Common myeloid progenitor, CD34-positive (primary cell): ENCODE measurements at regions not wholly inside any gene's neighbourhood (a gene's known extent, or its start where the extent isn't known, plus 50 kb on each side); places are given as distances from the start of the nearest gene placed in this dataset.

Experiments
- CTCF ChIA-PET: fragments of 350-600 bp; sonication (Branson Sonifier 250); formaldehyde crosslinking; loops from one replicate; lab custom pipeline; 2021; ENCODE audit warnings: antibody characterized with exemption; lab: Charles Lee
- POLR2A ChIA-PET: fragments of 350-600 bp; sonication (Branson Sonifier 250); formaldehyde crosslinking; loops from one replicate; lab custom pipeline; 2021; ENCODE audit warnings: antibody characterized with exemption; lab: Charles Lee
- DNase-seq, 3 donors: peaks; one replicate each; pipeline versions ENCODE4 v3.0.0 to v3.0.0-alpha.2; 2013
- H3K27ac ChIP-seq, 2 experiments: 1 replicate in 1 of 2; 2 replicates in 1 of 2; pipeline ENCODE4 v1.7.0; 2013; ENCODE audit warnings: inconsistent platforms in 2 of 2, low read length in 2 of 2, mild to moderate bottlenecking in 2 of 2, low read depth in 1 of 2, moderate library complexity in 1 of 2; ENCODE audit not compliant: severe bottlenecking in 2 of 2, insufficient read depth in 1 of 2, poor library complexity in 1 of 2
- H3K27me3 ChIP-seq, 5 experiments: replicated peaks in 2 of 5; 1 replicate in 3 of 5; 2 replicates in 2 of 5; pipeline versions ENCODE4 v1.6.1 to v1.7.0; 2013; ENCODE audit warnings: low read length in 4 of 5, mild to moderate bottlenecking in 2 of 5, moderate library complexity in 2 of 5, inconsistent platforms in 1 of 5; ENCODE audit not compliant: insufficient read depth in 5 of 5, control insufficient read depth in 4 of 5
- H3K36me3 ChIP-seq, 4 experiments: 1 replicate in 2 of 4; 2 replicates in 2 of 4; pipeline versions ENCODE4 v1.6.1 to v1.7.0; 2013; ENCODE audit warnings: low read length in 3 of 4, control low read depth in 1 of 4, mild to moderate bottlenecking in 1 of 4; ENCODE audit not compliant: control insufficient read depth in 4 of 4, insufficient read depth in 4 of 4
- H3K4me1 ChIP-seq, 4 experiments: 1 replicate in 3 of 4; 2 replicates in 1 of 4; pipeline versions ENCODE4 v1.6.1 to v1.7.1; 2013; ENCODE audit warnings: low read length in 3 of 4, mild to moderate bottlenecking in 3 of 4, control low read depth in 1 of 4, inconsistent platforms in 1 of 4, moderate library complexity in 1 of 4; ENCODE audit not compliant: control insufficient read depth in 4 of 4, insufficient read depth in 4 of 4; ENCODE audit errors: control extremely low read depth in 1 of 4
- H3K4me3 ChIP-seq, 7 experiments: 1 replicate in 4 of 7; 2 replicates in 3 of 7; pipeline versions ENCODE4 v1.5.1 to v1.7.0; 2013; ENCODE audit warnings: mild to moderate bottlenecking in 7 of 7, low read length in 6 of 7, moderate library complexity in 6 of 7, inconsistent platforms in 2 of 7, low read depth in 2 of 7, control low read depth in 1 of 7; ENCODE audit not compliant: insufficient read depth in 4 of 7, control insufficient read depth in 1 of 7; ENCODE audit errors: extremely low read depth in 1 of 7
- H3K9me3 ChIP-seq, 5 experiments: 1 replicate in 4 of 5; 2 replicates in 1 of 5; pipeline versions ENCODE4 v1.6.1 to v1.7.1; 2013; ENCODE audit warnings: low read length in 4 of 5, mild to moderate bottlenecking in 2 of 5, inconsistent platforms in 1 of 5, low read depth in 1 of 5, moderate library complexity in 1 of 5; ENCODE audit not compliant: control insufficient read depth in 4 of 5, insufficient read depth in 2 of 5; ENCODE audit errors: control extremely low read depth in 1 of 5
- WGBS: methylation state at CpG from one replicate; pipeline ENCODE4 v1.1.5; 2013; ENCODE audit not compliant: insufficient coverage; 5-methylcytosine and 5-hydroxymethylcytosine counted together

DNA sequence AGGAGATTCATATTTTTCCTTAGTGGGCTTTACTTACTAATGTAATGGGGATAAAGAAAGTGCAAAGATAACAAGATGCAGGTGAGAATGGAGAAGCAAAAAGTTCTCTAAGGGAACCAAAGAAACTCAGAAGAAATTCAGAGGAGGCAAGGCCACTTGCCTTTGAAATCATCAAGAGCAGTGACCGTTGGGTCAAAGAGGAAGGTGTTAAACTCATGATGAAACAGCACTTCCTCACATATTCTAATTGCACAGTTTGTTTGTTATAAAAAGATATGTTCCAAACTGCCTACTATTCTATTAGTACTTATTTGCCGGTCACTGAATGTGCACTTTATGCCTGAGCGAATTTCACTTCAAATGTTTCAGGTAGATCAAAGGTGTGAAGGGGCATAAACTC is 975.1 kb downstream of the BCL11A start:
- POLR2A ChIA-PET, result no interaction called here
- Histone ChIP-seq H3K36me3 (no peaks in the 10 kb centered on the region), H3K4me3 (no peak overlapping the region), H3K4me1 (peaks cover 0 to 17% (median 11%) of the 10 kb centered on the region in 4 experiments), H3K9me3 (no peaks in the 10 kb centered on the region), H3K27me3 (no peaks in the 10 kb centered on the region), H3K27ac (no peak overlapping the region)
- WGBS, result 100% methylated on average over 1 of the region's 3 CpGs
- DNase-seq, result peak in 1 of 3 donors; percentile 13
- CTCF ChIA-PET, result no interaction called here

DNA sequence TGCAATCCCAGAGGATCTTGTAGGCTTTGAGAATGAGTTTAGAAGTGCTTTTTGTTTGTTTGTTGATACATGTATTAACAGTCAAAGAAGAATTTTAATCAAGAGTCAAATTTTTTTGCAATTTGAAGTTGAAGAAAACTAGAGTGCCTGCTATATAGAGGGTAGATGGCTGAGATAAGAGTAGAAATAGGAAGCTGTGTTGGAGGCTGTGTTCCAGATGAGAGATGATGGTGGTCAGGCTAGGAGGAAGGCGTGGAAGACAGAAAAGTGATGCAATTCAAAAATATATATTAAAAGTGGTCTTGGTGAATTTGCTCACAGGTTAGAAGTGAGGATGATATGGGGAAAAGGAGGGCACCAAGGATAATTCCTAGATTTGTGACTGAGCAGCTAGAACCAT is 978.3 kb downstream of the BCL11A start:
- CTCF ChIA-PET, result interaction anchor here (1.0 kb wide), 1 partner anchor 177 kb away, joined by 3 read pairs; no protein-coding TSS in a partner anchor
- peak; percentile 9 to 73 (median 61) for DNase-seq
- POLR2A ChIA-PET, result no interaction called here
- Histone ChIP-seq H3K9me3 (no peaks in the 10 kb centered on the region), H3K36me3 (no peaks in the 10 kb centered on the region), H3K4me3 (peak overlapping the region in 1 of 7 experiments; percentile 19), H3K27me3 (no peaks in the 10 kb centered on the region), H3K27ac (no peak overlapping the region), H3K4me1 (peaks cover 0 to 20% (median 11%) of the 10 kb centered on the region in 4 experiments)
- WGBS, result 9% methylated on average over 1 of the region's 1 CpG

DNA sequence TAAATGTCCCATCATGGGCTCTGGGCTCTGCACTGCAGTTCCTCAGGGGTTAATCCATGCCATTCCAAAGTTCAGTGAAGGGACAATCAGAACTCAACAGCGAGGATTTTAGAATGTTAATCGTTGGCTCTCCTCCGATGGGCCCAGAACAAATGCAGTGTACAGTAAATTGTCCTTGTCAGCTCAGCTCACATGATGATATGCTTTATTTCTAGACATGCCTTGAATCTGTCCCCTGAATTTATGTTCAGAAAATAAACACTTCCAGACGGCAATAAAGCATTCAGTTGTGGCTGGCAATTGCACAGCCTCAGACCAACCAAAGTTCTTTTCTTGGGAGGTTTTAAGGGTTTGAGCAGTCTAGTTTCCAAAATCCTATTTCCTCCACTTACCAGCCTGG is 981.2 kb downstream of the BCL11A start:
- 98% methylated on average over 4 of the region's 4 CpGs for WGBS
- Histone ChIP-seq H3K27ac (no peak overlapping the region), H3K4me3 (no peak overlapping the region), H3K4me1 (peaks cover 0 to 20% (median 9%) of the 10 kb centered on the region in 4 experiments), H3K27me3 (no peaks in the 10 kb centered on the region), H3K9me3 (no peaks in the 10 kb centered on the region), H3K36me3 (no peaks in the 10 kb centered on the region)
- DNase-seq, result no peak
- ChIA-PET CTCF (no interaction called here), POLR2A (no interaction called here)

DNA sequence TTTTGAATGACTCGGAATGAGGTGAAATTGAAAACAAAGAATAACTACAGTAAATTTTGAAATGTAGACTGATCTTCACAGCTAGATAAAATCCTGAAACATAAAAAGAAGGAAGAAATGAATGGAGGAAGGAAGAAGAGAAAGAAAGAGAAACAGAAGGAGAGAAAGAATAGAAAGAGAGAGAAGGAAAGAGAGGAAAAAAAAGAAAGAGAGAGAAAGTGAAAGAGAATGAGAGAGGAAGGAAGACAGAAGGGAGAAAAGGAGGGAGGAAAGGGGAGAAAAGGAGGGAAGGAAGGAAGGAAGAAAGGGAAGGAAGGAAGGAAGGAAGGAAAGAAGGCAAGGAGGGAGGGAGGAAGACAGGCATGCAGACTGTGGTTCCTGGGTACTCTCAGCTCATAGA is 982.6 kb downstream of the BCL11A start:
- WGBS, result no CpG with 5 or more reads among the region's 1 CpG
- POLR2A ChIA-PET, result interaction anchor here (0.7 kb wide), 1 partner anchor 73 kb away, joined by 3 read pairs; no protein-coding TSS in a partner anchor

DNA sequence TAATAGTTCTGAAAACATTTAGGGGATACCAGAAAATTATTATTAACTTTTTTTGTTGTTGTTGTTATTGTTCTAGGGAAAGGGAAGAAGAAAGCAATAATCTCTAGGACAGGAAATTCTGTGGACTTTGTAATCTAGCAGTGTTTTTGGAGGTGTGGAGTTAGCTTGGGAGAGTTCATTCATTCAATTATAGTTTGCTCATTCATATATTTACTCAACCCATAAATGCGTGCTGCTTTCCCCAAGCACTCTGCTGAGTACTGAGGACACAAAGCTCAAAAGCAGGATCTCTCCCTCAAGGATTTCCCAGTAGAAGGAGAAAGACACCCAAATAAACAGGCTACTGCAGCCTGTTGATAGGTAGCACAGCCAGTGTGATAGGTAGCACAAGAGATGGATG is 984.3 kb downstream of the BCL11A start:
- Histone ChIP-seq H3K27me3 (no peaks in the 10 kb centered on the region), H3K9me3 (no peaks in the 10 kb centered on the region), H3K27ac (no peak overlapping the region), H3K4me3 (no peak overlapping the region), H3K4me1 (peaks cover 0 to 3% (median 0%) of the 10 kb centered on the region in 4 experiments), H3K36me3 (no peaks in the 10 kb centered on the region)
- DNase-seq, result no peak
- CTCF ChIA-PET, result no interaction called here
- POLR2A ChIA-PET, result no interaction called here
- no CpG with 5 or more reads among the region's 1 CpG for WGBS

More for the DNA sequence above, 982.6 kb downstream of the BCL11A start:
- no peak overlapping the region for H3K4me3 ChIP-seq
- H3K9me3 ChIP-seq, result no peaks in the 10 kb centered on the region
- no peaks in the 10 kb centered on the region for H3K36me3 ChIP-seq
- DNase-seq, result no peak
- H3K27ac ChIP-seq, result no peak overlapping the region
- peaks cover 0 to 17% (median 9%) of the 10 kb centered on the region in 4 experiments for H3K4me1 ChIP-seq
- no peaks in the 10 kb centered on the region for H3K27me3 ChIP-seq
- CTCF ChIA-PET, result no interaction called here

DNA sequence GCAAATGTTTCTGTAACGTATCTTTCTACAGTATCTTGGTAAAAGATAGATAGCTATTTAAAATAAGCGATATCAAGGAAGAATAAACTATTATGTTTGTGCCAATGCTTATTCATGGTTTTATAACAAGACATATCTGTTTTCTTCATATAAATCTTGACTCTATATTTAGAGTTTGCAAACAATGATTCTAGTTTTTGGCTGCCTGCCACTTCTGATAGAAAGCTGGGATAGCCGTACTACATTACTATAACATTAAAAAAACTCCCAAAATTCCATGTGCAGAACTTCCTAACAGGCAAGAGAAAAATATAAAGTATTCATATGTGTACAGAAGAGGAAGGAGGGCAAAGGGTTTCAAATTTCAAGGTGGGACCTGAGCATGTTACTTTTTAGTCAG is 985.0 kb downstream of the BCL11A start:
- POLR2A ChIA-PET, result no interaction called here
- WGBS, result 100% methylated on average over 1 of the region's 3 CpGs
- peaks cover 0 to 2% (median 0%) of the 10 kb centered on the region in 4 experiments for H3K4me1 ChIP-seq
- no peak overlapping the region for H3K4me3 ChIP-seq
- H3K27ac ChIP-seq, result no peak overlapping the region
- no peaks in the 10 kb centered on the region for H3K27me3 ChIP-seq
- CTCF ChIA-PET, result no interaction called here
- no peaks in the 10 kb centered on the region for H3K9me3 ChIP-seq
- no peak for DNase-seq
- no peaks in the 10 kb centered on the region for H3K36me3 ChIP-seq

DNA sequence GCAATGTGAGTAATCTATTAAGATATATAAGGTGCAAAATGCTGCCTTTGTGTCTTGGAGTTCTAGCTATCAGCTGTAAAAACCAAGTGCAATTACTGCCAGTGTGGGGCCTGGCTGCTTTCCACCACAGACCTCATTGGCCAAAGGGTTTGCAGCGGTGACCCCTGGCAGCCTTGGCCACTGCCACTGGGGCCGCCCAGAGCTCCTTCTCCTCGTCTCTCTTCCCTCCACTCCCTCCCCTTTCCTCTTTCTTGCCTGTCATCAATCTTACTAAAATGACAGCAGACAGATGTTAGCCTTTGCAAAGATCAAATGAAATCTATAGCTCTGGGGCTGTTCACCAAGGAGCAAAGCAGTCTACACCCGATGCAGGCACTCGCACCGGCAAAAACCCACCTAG is 986.3 kb downstream of the BCL11A start:
- ChIA-PET POLR2A (no interaction called here), CTCF (no interaction called here)
- Histone ChIP-seq H3K4me3 (no peak overlapping the region), H3K27me3 (no peaks in the 10 kb centered on the region), H3K9me3 (no peaks in the 10 kb centered on the region), H3K36me3 (no peaks in the 10 kb centered on the region), H3K4me1 (peaks cover 0 to 2% (median 0%) of the 10 kb centered on the region in 4 experiments), H3K27ac (no peak overlapping the region)
- 83% methylated on average over 5 of the region's 6 CpGs for WGBS
- DNase-seq, result no peak
